Ovary (tissue), 3 donors: ENCODE measurements at regions not wholly inside any gene's neighbourhood (a gene's known extent, or its start where the extent isn't known, plus 50 kb on each side); places are given as distances from the start of the nearest gene placed in this dataset.

Experiments
- EP300 ChIP-seq: sonication (generic); formaldehyde crosslinking; IDR thresholded peaks from one replicate; pipeline ENCODE4 v1.6.1; 2017; ENCODE audit warnings: antibody characterized with exemption
- POLR2A ChIP-seq: fragments of 450-650 bp; IDR thresholded peaks from one replicate; pipeline ENCODE4 v1.6.1; 2017; ENCODE audit warnings: antibody characterized with exemption, mild to moderate bottlenecking, moderate library complexity
- TF ChIP-seq, protein P1 (sequence below), 3 donors: fragments of 450-650 bp in 2 of 3; fragments of 200-600 bp in 1 of 3; IDR thresholded peaks; one replicate each; pipeline versions ENCODE4 v1.5.1 to v1.8.0; 2016 to 2022; ENCODE audit warnings: antibody characterized with exemption in 3 of 3, mild to moderate bottlenecking in 1 of 3
- donor health status: DM: no; HTN: no; CAD: no.

DNA sequence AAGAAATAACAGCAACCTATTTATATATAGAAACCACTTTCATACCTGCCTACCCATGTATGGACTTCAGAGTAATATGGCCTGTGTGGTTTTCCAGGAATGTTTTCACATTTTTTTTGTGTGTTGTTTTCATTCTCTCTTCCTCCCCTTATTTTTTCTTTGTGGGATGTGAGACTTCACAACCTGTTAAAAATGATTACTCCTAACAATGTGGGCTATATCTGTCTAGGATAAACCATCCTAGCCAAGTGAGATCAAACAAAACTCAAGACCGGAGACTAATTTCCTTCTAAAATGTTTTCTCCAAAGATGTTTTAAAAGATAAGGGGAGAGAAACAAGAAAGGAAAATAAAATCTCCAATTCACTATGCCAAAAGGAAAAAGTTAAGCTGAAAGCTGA is 106.1 kb upstream of the DIPK2B start:
- TF ChIP-seq POLR2A: no peak
- TF ChIP-seq EP300: no peak
- TF ChIP-seq, protein P1, sequence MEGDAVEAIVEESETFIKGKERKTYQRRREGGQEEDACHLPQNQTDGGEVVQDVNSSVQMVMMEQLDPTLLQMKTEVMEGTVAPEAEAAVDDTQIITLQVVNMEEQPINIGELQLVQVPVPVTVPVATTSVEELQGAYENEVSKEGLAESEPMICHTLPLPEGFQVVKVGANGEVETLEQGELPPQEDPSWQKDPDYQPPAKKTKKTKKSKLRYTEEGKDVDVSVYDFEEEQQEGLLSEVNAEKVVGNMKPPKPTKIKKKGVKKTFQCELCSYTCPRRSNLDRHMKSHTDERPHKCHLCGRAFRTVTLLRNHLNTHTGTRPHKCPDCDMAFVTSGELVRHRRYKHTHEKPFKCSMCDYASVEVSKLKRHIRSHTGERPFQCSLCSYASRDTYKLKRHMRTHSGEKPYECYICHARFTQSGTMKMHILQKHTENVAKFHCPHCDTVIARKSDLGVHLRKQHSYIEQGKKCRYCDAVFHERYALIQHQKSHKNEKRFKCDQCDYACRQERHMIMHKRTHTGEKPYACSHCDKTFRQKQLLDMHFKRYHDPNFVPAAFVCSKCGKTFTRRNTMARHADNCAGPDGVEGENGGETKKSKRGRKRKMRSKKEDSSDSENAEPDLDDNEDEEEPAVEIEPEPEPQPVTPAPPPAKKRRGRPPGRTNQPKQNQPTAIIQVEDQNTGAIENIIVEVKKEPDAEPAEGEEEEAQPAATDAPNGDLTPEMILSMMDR (IDR thresholded peaks at IDR 0.05): no peak
